H9 (cell line): ENCODE measurements at regions not wholly inside any gene's neighbourhood (a gene's known extent, or its start where the extent isn't known, plus 50 kb on each side); places are given as distances from the start of the nearest gene placed in this dataset.

Source experiments
- DNase-seq: peaks from one replicate; pipeline ENCODE4 v3.0.0-alpha.2; 2017
- H2AFZ ChIP-seq: one replicate; pipeline ENCODE4 v1.6.1; 2013; ENCODE audit warnings: mild to moderate bottlenecking, low read length, control low read depth, moderate library complexity
- H2AK5ac ChIP-seq: 2 replicates; pipeline ENCODE4 v1.6.1; 2013; ENCODE audit warnings: low read length, control low read depth, mixed read lengths; ENCODE audit not compliant: insufficient read length
- H2BK120ac ChIP-seq: one replicate; pipeline ENCODE4 v1.6.1; 2013; ENCODE audit warnings: low read depth, mild to moderate bottlenecking, low read length, control low read depth, inconsistent platforms; ENCODE audit not compliant: poor library complexity, severe bottlenecking
- H2BK12ac ChIP-seq: 2 replicates; pipeline ENCODE4 v1.6.1; 2013; ENCODE audit warnings: low read length, control low read depth, mixed read lengths, low read depth; ENCODE audit not compliant: insufficient read length
- H2BK15ac ChIP-seq: 2 replicates; pipeline ENCODE4 v1.6.1; 2013; ENCODE audit warnings: low read depth, low read length, control low read depth
- H2BK20ac ChIP-seq: one replicate; pipeline ENCODE4 v1.6.1; 2013; ENCODE audit warnings: low read depth, mild to moderate bottlenecking, low read length, control low read depth, inconsistent platforms; ENCODE audit not compliant: poor library complexity, severe bottlenecking
- H2BK5ac ChIP-seq: 2 replicates; pipeline ENCODE4 v1.6.1; 2013; ENCODE audit warnings: low read length, control low read depth, mixed read lengths; ENCODE audit not compliant: insufficient read length
- H3K14ac ChIP-seq: 2 replicates; pipeline ENCODE4 v1.6.1; 2013; ENCODE audit warnings: low read length, control low read depth; ENCODE audit not compliant: insufficient read depth
- H3K18ac ChIP-seq: 2 replicates; pipeline ENCODE4 v1.6.1; 2013; ENCODE audit warnings: low read depth, mild to moderate bottlenecking, mixed read lengths, low read length, control low read depth; ENCODE audit not compliant: insufficient read length
- H3K23ac ChIP-seq: 2 replicates; pipeline ENCODE4 v1.6.1; 2013; ENCODE audit warnings: low read length, control low read depth, mixed read lengths, low read depth; ENCODE audit not compliant: insufficient read length
- H3K23me2 ChIP-seq: 2 replicates; pipeline ENCODE4 v1.6.1; 2013; ENCODE audit warnings: low read depth, mild to moderate bottlenecking, mixed read lengths, low read length, control low read depth; ENCODE audit not compliant: insufficient read length, poor library complexity, severe bottlenecking
- H3K27ac ChIP-seq: 2 replicates; pipeline ENCODE4 v1.5.1; 2013; ENCODE audit warnings: low read length, control low read depth, mixed read lengths, low read depth; ENCODE audit not compliant: insufficient read length
- H3K27me3 ChIP-seq: 2 replicates; pipeline ENCODE4 v1.6.1; 2013; ENCODE audit warnings: low read length, control low read depth, inconsistent platforms; ENCODE audit not compliant: insufficient read depth
- H3K4ac ChIP-seq: 2 replicates; pipeline ENCODE4 v1.6.1; 2013; ENCODE audit warnings: low read depth, mild to moderate bottlenecking, control low read depth, inconsistent platforms, low read length, moderate library complexity
- H3K4me1 ChIP-seq: 2 replicates; pipeline ENCODE4 v1.6.1; 2013; ENCODE audit warnings: low read length, control low read depth, inconsistent platforms; ENCODE audit not compliant: insufficient read depth
- H3K4me2 ChIP-seq: 2 replicates; pipeline ENCODE4 v1.6.1; 2013; ENCODE audit warnings: low read length, control low read depth, mixed read lengths; ENCODE audit not compliant: insufficient read length, insufficient read depth
- H3K56ac ChIP-seq: 2 replicates; pipeline ENCODE4 v1.6.1; 2013; ENCODE audit warnings: low read depth, mild to moderate bottlenecking, mixed read lengths, low read length, control low read depth; ENCODE audit not compliant: insufficient read length
- H3K79me1 ChIP-seq: 2 replicates; pipeline ENCODE4 v1.6.1; 2013; ENCODE audit warnings: low read depth, mild to moderate bottlenecking, moderate library complexity, low read length, control low read depth, inconsistent platforms; ENCODE audit not compliant: insufficient read depth, poor library complexity, severe bottlenecking
- H3K79me2 ChIP-seq: 2 replicates; pipeline ENCODE4 v1.6.1; 2013; ENCODE audit warnings: low read length, control low read depth, inconsistent platforms; ENCODE audit not compliant: insufficient read depth
- H3K9ac ChIP-seq: 2 replicates; pipeline ENCODE4 v1.6.1; 2013; ENCODE audit warnings: low read length, control low read depth, mixed read lengths; ENCODE audit not compliant: insufficient read length; ENCODE audit errors: extremely low read depth
- H3K9me3 ChIP-seq: one replicate; pipeline ENCODE4 v1.6.1; 2013; ENCODE audit warnings: low read depth, low read length, inconsistent platforms; ENCODE audit not compliant: control insufficient read depth
- H3T11ph ChIP-seq: one replicate; pipeline ENCODE4 v1.6.1; 2013; ENCODE audit warnings: mild to moderate bottlenecking, low read length, control low read depth, inconsistent platforms
- H4K20me1 ChIP-seq: one replicate; pipeline ENCODE4 v1.6.1; 2013; ENCODE audit not compliant: control insufficient read depth, insufficient read length, insufficient read depth
- H4K5ac ChIP-seq: 2 replicates; pipeline ENCODE4 v1.6.1; 2013; ENCODE audit warnings: low read depth, mild to moderate bottlenecking, mixed read lengths, low read length, control low read depth; ENCODE audit not compliant: insufficient read length
- H4K8ac ChIP-seq: replicated peaks from 2 replicates; pipeline ENCODE4 v1.6.1; 2013; ENCODE audit warnings: low read length, control low read depth, mixed read lengths, low read depth; ENCODE audit not compliant: insufficient read length
- H4K91ac ChIP-seq: 2 replicates; pipeline ENCODE4 v1.6.1; 2013; ENCODE audit warnings: low read depth, mild to moderate bottlenecking, moderate library complexity, mixed read lengths, low read length, control low read depth; ENCODE audit not compliant: insufficient read length
- H3K27ac Mint-ChIP-seq, 3 experiments: 2 replicates in 2 of 3; 3 replicates in 1 of 3; pipeline ENCODE4 v1.8.0; 2020 to 2021; ENCODE audit warnings: mixed read lengths in 3 of 3, mild to moderate bottlenecking in 1 of 3, moderate library complexity in 1 of 3
- H3K27me3 Mint-ChIP-seq: 2 replicates; pipeline ENCODE4 v1.8.0; 2021; ENCODE audit warnings: low read depth, mild to moderate bottlenecking, moderate library complexity, mixed read lengths
- H3K36me3 Mint-ChIP-seq, 3 experiments: 2 replicates in 2 of 3; 3 replicates in 1 of 3; pipeline ENCODE4 v1.8.0; 2020 to 2021; ENCODE audit warnings: low read depth in 3 of 3, mixed read lengths in 3 of 3; ENCODE audit not compliant: insufficient read depth in 1 of 3
- H3K4me1 Mint-ChIP-seq, 2 experiments: 2 replicates each; pipeline ENCODE4 v1.8.0; 2020; ENCODE audit warnings: mixed read lengths in 2 of 2
- H3K4me3 Mint-ChIP-seq, 2 experiments: 2 replicates in 1 of 2; 3 replicates in 1 of 2; pipeline ENCODE4 v1.8.0; 2020 to 2021; ENCODE audit warnings: mild to moderate bottlenecking in 2 of 2, mixed read lengths in 2 of 2, moderate library complexity in 1 of 2
- H3K9me3 Mint-ChIP-seq, 2 experiments: 2 replicates in 1 of 2; 3 replicates in 1 of 2; pipeline ENCODE4 v1.8.0; 2020; ENCODE audit warnings: mild to moderate bottlenecking in 2 of 2, mixed read lengths in 2 of 2, moderate library complexity in 1 of 2
- TF ChIP-seq, protein P1 (sequence below): fragments of 200-600 bp; sonication (generic); conservative IDR thresholded peaks from 3 replicates; pipeline ENCODE4 v1.8.0; 2021; ENCODE audit warnings: antibody characterized with exemption, mild to moderate bottlenecking

GRCh38 chrX:63514569-63515080 is 163.5 kb upstream of the SPIN4 start:
- H3K4me1 ChIP-seq, result no peaks in the 10 kb centered on the region
- H4K5ac ChIP-seq, result no peak overlapping the region
- Mint-ChIP-seq H3K4me3 (no peak overlapping the region), H3K4me1 (no peaks in the 10 kb centered on the region; a peak in 1 of 4 replicates), H3K27me3 (no peaks in the 10 kb centered on the region), H3K9me3 (peaks cover 43 to 56% of the 10 kb centered on the region in 2 experiments), H3K36me3 (peaks cover 4 to 5% (median 5%) of the 10 kb centered on the region in 3 experiments; a peak in 5 of 7 replicates), H3K27ac (no peak overlapping the region)
- no peak overlapping the region for H2BK12ac ChIP-seq
- no peak overlapping the region for H3K27ac ChIP-seq
- no peak overlapping the region for H3K18ac ChIP-seq
- no peak overlapping the region for H2BK20ac ChIP-seq
- no peak overlapping the region for H2BK15ac ChIP-seq
- no peak overlapping the region for H3K4me2 ChIP-seq
- H3K56ac ChIP-seq, result no peak overlapping the region
- H3K27me3 ChIP-seq, result no peaks in the 10 kb centered on the region
- H3T11ph ChIP-seq, result no peak overlapping the region
- no peak for DNase-seq
- no peak overlapping the region for H2BK120ac ChIP-seq
- no peak overlapping the region for H2AFZ ChIP-seq
- H4K20me1 ChIP-seq, result no peaks in the 10 kb centered on the region
- no peak overlapping the region for H3K9ac ChIP-seq
- H3K23me2 ChIP-seq, result no peaks in the 10 kb centered on the region
- H2AK5ac ChIP-seq, result no peak overlapping the region
- H4K91ac ChIP-seq, result no peak overlapping the region
- H3K14ac ChIP-seq, result no peak overlapping the region
- H2BK5ac ChIP-seq, result no peak overlapping the region
- no peaks in the 10 kb centered on the region for H3K79me1 ChIP-seq
- no peak overlapping the region for H4K8ac ChIP-seq
- H3K9me3 ChIP-seq, result peaks cover 8% of the 10 kb centered on the region
- no peak overlapping the region for H3K23ac ChIP-seq
- no peak overlapping the region for H3K4ac ChIP-seq
- H3K79me2 ChIP-seq, result no peaks in the 10 kb centered on the region; the same call in 1 of the 2 replicates
- TF ChIP-seq, protein P1, sequence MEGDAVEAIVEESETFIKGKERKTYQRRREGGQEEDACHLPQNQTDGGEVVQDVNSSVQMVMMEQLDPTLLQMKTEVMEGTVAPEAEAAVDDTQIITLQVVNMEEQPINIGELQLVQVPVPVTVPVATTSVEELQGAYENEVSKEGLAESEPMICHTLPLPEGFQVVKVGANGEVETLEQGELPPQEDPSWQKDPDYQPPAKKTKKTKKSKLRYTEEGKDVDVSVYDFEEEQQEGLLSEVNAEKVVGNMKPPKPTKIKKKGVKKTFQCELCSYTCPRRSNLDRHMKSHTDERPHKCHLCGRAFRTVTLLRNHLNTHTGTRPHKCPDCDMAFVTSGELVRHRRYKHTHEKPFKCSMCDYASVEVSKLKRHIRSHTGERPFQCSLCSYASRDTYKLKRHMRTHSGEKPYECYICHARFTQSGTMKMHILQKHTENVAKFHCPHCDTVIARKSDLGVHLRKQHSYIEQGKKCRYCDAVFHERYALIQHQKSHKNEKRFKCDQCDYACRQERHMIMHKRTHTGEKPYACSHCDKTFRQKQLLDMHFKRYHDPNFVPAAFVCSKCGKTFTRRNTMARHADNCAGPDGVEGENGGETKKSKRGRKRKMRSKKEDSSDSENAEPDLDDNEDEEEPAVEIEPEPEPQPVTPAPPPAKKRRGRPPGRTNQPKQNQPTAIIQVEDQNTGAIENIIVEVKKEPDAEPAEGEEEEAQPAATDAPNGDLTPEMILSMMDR, result no peak
